GM12875 (cell line): ENCODE measurements at regions not wholly inside any gene's neighbourhood (a gene's known extent, or its start where the extent isn't known, plus 50 kb on each side); places are given as distances from the start of the nearest gene placed in this dataset.

ENCODE experiments used
- H3K4me3 ChIP-seq: one replicate; pipeline ENCODE4 v1.5.1; 2011; ENCODE audit warnings: low read depth, low read length, control low read depth
- CTCF ChIP-seq: IDR thresholded peaks from 2 replicates; pipeline ENCODE4 v1.5.1; 2011; ENCODE audit warnings: low read depth, mild to moderate bottlenecking, control low read depth, inconsistent platforms, low read length, moderate library complexity, borderline replicate concordance; ENCODE audit not compliant: insufficient read depth

GRCh38 chr15:26433818-26434217 lies 339.0 kb downstream of the GABRB3 start:
- TF ChIP-seq CTCF, result no peak
- no peak overlapping the region for H3K4me3 ChIP-seq

GRCh38 chr15:26433060-26433459 lies 339.8 kb downstream of the GABRB3 start:
- no peak overlapping the region for H3K4me3 ChIP-seq
- TF ChIP-seq CTCF, result no peak

- no peak overlapping the region for H3K4me3 ChIP-seq
- TF ChIP-seq CTCF, result no peak
Observed at GRCh38 chr15:26421065-26421464, 351.8 kb downstream of the GABRB3 start.

- H3K4me3 ChIP-seq, result no peak overlapping the region
- TF ChIP-seq CTCF, result no peak
Observed at GRCh38 chr15:26395624-26396023, 377.2 kb downstream of the GABRB3 start.

- TF ChIP-seq CTCF, result no peak
- no peak overlapping the region for H3K4me3 ChIP-seq
Observed at GRCh38 chr15:26394801-26395200, 378.1 kb downstream of the GABRB3 start.

GRCh38 chr15:26392956-26393355 lies 379.9 kb downstream of the GABRB3 start:
- TF ChIP-seq CTCF, result no peak

GRCh38 chr15:26391567-26392194 lies 381.2 kb downstream of the GABRB3 start:
- TF ChIP-seq CTCF, result no peak
- no peak overlapping the region for H3K4me3 ChIP-seq

More at GRCh38 chr15:26392956-26393355, 379.9 kb downstream of the GABRB3 start:
- H3K4me3 ChIP-seq, result no peak overlapping the region
